Right forelimb (tissue), 1 donor: ENCODE measurements at regions not wholly inside any gene's neighbourhood (a gene's known extent, or its start where the extent isn't known, plus 50 kb on each side); places are given as distances from the start of the nearest gene placed in this dataset.

Experiments used
- DNase-seq: peaks from one replicate; pipeline ENCODE4 v3.0.0-alpha.2; 2018

DNA sequence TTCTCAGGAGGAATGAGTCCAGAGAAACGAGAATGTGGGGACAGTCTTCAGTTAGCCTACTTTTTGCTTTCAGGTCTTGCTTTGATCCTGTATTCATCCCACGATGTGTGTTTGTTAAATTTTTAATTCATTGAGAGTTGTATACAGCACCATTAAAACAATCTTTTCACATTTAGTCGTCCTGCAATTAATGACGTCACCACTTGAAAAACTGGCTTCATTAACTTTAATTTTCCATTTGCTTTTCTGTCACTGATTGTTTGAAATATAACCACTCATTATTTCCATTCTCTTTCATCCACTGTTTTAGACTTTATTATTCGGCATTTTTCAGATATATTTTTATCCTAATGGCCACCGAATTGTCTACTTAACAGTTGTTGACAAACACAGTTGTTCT lies 146.9 kb downstream of the TFEC start:
- DNase-seq: no peak

DNA sequence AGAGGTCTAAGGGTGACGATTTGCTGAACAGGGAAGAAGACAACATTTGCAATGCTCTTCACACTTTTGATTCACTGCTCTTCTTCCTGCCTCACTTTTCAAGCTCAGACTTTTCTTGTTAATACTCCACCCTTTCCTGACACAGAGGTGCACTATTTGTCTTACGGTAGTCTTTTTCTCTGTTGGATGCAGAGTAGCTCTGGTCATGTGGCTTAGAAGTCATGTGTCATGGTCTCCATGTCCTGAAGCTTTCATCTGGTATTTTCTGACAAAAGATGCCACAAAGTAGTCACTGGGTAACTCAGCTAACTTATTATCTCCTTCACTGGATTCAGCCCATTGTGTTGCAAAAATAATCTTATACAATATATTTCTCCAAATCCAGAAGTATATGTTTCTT lies 149.1 kb downstream of the TFEC start:
- DNase-seq: no peak

DNA sequence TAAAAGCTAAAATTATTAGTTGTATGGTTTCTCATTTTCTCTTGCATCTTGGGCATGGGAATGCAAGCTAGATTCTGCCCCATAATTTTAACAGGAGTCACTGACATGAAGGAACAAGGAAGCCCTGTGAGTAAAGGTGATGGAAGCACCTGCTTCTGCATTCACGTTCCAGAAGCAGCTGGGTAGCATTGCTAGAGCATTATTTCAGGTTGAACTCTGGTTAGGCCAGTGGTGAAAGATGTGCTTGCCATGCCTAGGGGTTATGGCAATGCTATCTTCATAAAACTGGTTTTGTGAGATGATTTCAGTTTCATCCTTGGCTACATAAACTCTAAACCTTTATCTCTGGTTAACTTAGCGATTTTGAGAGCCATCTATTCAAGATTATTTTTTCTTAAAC lies 151.4 kb downstream of the TFEC start:
- DNase-seq: no peak

DNA sequence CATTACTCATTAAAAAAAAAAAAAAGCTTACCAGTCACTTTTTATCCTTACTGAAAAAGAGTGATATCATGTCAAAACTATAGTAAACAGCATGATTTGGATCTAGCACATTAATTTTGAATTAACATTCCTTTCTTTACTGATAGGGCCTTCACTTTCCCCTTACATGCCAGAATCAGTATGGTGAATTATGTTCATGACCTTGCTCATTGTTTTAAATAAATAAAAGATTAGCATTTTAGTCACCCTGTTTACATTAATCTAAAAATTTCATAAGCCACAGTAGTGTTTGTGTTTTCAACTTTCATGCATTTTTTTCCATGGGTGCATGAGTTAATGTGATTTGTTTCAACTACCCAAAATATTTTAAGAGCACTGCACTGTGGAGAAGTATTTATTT lies 160.8 kb downstream of the TFEC start:
- no peak for DNase-seq

DNA sequence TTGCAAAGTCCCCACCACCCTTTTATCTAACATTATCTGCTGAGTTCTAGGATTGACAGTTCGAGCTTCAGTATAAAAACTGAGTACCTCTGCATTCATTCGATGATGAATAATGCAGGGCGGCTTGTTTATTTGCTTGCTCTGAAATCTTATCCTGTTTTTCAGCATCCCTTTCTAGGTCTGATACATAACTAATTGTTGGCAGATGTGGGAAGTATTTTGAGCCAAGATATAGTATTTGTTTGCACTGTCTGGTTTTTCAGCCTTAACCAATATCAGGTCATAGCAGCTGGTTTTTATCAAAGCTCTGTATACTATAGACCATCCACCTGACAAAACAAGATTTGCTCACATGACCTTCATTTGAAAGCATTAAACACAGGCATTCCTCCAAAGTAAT lies 161.4 kb downstream of the TFEC start:
- DNase-seq: no peak

DNA sequence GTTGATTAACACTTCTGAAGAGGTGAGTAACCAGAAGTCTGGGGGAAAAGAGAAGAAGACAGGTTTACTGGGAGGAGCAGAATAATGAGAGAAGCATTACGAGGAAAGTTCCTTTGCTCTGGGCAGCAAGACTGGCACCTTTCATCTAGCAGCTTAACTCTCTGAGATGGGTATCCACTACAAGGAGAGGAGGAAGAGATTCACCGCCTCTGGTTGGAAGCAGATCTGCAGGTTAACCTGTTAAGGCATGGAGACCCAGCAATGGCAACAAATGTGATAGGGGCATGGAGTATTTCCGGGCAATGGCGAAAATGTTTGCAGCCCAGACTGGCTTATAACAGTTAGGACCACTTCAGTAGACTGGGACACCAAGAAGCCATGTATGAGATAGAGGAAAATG lies 162.2 kb downstream of the TFEC start:
- DNase-seq: no peak

DNA sequence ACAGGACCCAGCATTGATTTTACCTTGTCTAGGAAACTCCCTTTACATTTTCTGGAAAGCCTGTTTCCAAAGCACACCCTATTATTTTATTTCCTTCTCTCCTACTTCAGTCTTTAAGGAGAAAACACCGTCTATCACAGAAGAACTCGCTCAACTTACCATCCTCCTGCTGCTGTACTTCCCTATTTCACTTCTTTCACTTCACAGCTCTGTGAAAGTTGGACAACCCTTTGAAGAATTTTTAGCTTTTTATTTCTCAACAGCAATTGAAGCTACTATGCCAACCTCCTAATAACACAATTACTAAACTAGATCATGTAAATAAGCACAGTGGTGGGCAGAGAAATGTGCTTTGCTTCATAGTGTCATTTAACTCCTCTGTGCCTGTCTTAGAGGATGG lies 166.5 kb downstream of the TFEC start:
- no peak for DNase-seq

DNA sequence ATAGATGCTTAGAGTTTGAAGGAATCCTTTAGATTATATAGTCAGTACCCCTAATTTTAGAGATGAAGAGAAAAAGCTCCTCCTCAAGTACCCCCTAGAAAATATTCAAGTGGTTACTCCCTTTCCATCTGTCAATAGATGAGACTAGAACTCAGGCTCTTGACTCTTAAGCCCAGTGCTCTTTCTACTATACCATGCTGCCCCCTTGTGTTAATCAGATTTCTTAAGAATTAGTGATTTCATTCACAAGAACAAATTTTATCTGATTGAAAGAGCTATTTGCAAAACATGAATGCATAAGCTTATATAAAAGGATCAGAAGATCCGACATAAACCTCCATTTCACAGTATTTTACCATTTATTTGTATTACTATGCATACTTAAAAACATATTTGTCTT lies 179.3 kb downstream of the TFEC start:
- DNase-seq: no peak

DNA sequence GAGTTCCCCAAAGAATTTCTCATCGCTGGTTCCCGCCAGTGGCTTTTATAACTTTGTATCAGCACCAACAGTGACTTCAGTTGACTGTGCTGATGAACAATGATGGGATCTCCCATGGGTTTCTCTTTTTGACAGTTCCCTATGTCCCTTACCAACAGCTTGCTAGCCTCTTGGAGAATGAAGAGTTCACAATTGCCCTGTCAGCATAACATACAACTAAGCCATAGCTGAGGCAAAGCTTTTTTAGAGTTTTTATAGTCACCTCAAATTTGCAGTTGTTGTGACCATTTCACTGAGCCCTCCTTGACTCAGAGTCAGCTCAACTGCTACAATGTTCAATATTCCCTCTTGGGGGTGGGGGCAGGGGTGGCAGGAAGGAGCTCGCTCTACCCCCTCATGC lies 179.8 kb downstream of the TFEC start:
- DNase-seq: no peak

DNA sequence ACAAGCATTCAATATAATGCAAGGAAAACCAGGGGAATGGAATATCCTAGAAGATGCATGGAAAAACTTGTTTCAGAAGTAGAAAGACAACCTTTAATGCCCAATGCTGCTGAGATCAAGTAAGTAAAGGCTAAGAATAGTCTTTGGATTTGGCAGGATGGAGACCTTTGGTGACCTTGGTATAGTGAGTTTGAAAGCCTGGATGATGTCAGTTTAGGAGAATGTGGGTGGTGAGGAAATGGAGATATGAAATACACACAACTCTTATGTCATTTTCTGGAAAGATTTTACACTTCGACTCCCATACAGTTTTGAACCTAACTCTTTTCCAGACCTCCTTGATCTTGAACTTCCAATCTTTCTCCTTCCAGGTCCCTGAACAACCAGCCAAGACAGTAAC lies 185.7 kb downstream of the TFEC start:
- DNase-seq: no peak

DNA sequence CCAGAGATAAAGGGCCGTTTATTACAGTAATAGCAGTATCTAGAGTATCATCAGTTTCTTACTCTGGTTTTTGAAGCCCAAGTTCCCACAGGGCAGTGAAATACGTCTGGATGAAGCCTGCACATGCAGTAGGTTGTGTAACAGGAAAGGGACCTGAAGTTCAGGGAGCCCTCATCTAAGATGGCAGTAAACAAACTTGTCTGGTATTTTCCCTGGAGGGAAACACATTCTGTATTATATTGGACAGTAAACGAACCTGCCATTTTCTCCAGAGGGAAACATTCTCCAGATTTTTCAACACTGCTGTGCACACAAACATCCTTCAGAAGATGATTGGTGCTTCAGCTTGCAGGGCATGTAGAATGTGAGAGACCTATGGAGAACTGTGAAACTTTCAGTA lies 189.9 kb downstream of the TFEC start:
- no peak for DNase-seq

DNA sequence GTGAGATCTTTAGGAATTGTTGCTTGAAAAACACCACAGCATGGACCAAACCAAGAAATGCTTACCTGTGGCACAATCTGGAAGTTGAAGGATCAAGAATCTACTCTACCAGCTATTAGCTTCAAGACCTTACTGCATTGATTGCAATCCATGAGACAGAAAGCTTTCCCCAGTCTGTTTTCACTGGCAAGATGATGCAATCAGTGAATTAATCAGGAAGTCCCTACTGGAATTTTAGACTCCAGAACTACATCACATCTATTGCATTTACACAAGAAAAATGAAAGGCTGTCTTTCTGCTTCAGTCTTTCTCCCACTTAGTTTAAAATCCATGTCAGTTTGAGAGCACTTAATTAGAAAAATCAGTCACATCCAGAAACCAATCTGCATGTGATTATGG lies 191.7 kb downstream of the TFEC start:
- no peak for DNase-seq

DNA sequence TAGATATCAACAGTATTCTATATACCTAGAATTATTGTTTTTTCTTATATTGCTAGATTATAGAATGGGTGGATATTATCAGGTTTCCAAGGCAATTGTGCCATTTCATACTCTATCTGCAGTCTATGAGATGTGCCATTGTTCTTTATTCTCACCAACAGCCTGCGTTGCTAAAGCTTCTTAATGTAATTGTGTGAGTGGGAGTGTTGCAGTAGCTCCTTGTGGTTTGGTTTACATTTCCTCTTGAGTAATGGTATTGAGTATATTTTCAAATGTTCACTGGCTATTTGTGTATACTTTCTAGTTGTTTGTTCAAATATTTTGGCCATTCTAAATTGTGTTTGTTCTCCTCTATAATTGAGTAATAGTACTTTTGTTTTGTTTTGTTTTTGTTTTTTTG lies 199.2 kb downstream of the TFEC start:
- no peak for DNase-seq

DNA sequence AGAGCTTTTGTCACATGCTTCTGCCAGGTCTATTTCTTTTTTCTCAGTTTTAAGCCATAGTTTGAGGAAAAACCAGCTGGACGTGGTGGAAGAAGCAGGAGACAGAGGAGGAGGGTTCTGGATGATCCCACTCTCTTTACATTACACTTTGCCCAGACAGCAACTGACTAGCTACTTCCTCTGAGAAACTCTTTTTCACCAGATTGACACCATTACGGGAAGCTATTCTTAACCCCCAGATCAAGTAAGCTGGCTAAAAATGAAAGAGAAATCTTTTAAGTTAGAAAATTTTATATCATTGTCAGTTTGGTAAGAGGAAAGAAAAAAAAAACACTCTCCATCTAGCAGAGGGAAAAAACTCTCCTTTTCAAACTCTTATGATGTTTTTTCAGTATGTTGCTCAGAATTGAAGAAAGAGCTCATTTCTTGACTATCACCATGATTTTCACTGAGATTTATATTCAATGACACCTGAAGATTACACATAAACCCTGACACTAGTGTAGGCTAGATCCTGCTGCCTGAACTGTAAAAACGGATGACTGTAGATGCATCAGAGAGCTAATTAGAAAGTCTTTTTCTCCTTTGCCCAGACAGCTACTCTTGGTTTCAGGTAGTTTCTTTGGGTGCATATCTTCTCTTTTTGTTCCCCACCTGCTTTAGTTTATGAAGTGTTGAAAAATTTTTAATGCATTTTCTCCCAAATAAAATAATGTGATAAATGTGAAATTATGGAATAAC lies 203.1 kb downstream of the TFEC start:
- DNase-seq: no peak

DNA sequence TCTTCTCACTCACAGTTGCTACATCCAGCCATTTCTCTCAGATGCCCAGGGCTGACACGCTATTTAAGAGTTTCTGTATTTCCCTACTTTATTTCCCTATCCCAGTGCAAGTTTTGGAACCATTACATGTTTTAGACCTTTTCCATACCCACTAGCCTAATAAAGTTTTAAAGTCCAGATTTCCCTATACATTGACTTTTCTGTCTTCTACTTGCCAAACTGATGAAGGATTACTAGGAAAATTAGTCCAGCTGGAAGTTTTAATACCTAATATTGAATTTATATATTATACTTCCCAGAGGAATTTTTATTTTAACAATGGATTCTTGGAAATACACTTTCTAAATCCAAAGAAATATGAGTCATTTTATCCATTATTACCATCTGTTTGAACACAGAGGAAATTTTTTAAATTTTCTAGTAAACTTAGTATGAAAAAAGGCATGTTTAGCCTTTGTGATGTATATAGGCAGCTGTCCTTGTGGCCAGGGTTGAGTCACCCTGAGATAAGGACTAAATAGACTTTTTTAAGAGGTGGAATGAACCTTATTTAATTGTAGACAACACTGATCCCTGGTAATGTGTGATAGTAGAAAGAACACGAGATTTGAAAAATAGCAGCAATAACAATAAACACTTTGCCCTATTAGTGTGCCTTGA lies 205.0 kb downstream of the TFEC start:
- no peak for DNase-seq

DNA sequence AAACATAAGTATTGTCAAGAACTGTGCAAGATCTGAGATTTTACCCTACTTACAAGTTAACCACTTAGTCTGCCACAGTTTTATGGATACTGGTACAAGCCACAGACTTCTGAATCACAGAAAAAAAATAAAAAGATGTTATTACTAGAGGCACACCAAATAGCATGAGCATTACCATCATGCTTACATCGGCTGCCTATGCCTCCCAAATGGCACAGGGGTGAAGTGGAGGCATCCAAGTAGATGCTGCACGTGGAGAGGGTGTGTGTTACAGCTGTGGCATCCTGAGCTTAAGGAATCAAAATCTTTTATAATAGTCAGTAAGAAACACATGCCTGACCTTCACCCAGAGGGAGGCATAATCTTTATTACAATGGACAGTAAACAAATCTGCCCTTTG lies 207.8 kb downstream of the TFEC start:
- DNase-seq: no peak

DNA sequence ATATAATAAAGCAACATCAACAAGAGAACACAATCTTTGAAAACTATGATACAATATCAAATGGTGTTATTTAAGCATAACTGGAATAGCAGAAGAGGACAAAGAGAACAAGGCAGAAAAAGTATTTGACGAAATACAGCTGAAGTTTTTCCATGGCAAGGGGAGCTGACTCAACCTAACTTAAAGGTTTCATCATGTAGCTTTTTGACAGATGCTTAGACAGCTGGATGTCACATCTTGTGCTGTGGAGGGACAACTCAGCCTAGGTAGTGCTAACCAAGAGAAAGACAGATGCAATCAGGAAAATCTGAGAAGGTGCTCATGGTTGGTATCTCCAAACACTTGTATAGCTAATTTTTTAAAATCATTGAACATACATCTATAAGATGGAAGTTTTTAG lies 208.2 kb downstream of the TFEC start:
- DNase-seq: no peak

DNA sequence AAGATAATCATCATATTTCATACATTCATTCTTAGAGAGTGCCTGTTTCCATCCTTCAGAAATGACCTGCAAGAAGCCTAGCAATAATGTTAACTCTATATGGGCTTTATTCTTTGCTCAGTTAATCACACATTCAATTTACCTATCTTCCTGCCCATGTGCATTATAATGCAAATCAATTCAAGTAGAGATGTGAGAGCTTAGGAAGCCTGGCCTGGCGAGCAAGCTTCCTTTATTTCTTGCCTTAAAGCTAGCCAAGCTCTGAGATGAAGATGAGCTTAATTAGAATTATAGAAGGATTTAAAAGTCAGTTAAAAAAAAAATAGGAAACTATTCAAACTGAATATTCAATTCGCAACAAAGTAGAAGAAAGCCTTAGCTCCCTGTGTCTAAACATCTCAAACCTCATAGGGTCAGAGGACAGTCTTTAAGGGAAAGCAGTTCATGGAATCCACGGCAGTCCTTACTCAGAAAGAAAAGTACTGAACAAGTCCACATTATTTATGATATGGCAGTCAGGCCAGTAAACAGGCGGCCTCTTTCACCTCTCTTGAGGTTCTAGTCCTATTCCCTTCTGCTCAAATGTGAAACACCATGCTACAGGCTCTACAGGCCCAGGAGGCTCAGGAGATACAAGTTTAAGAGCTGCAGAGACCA lies 214.1 kb downstream of the TFEC start:
- DNase-seq: no peak

DNA sequence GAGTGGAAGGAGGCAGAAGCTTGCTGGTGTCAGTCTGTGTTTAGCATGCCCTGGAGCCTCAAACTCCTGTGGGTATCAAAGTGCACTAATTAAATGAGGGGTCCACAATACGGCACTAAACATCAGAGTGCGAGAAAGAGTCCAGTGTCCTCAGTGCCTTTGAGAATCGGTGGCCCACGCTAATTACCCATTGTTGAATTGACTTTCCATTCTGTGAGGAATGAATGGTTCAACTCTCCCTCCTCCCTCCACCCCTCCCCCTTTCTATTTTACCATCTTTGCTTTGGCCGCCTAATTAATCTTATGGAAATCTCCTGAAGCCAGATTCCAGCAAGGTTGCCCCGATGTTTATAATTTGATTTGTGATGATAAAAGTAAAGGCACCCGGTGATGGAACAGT lies 217.8 kb downstream of the TFEC start:
- DNase-seq: no peak

DNA sequence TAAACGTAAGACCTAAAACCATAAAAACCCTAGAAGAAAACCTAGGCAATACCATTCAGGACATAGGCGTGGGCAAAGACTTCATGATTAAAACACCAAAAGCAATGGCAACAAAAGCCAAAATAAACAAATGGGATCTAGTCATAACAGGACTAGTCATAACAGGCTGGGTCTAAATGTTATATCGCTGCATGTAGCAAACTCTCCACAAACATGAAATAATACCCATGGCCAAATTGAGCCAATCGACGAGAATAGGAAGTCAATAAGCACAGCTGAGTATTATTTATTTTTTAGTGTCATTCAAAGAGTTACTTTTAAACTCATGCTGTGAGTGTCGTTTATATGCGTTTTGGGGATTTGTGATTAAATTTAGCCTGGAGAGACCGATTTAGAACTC lies 225.1 kb downstream of the TFEC start:
- no peak for DNase-seq

DNA sequence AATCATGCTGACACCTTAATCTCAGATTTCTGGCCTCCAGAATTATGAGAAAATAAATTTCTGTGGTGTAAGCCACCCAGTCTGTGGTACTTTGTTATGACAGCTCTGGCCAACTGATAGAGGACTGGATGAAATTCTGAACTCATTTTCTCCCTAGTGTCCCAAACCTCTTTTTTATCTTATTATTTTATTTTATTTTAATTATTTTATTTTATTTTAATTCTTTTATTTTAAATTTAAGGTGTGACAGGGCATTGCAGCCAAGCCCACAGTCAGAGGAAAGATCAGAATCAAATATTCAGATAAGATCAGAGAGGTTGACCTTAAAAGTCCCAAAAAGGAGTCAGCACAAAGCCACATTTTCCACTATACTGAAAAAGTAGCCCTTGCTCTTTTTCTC lies 228.1 kb downstream of the TFEC start:
- no peak for DNase-seq

DNA sequence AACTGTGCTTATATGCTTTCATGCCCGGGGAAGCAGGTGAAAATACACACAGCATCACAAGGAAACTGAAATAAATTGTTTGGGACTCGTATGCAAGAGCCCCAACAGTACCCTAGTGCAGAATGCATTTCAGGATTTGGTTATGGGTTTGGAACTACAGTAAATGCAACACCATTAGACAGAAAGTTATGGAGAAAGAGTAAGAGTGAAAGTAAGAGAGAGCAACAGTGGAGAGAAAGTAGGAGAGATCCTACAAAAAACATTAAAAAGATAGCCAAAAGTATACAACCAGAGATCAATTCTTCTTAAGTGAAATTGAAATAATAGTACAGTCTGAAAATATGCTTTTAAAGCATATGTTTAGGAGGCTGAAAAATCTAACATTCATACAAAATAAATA lies 231.1 kb downstream of the TFEC start:
- DNase-seq: no peak

DNA sequence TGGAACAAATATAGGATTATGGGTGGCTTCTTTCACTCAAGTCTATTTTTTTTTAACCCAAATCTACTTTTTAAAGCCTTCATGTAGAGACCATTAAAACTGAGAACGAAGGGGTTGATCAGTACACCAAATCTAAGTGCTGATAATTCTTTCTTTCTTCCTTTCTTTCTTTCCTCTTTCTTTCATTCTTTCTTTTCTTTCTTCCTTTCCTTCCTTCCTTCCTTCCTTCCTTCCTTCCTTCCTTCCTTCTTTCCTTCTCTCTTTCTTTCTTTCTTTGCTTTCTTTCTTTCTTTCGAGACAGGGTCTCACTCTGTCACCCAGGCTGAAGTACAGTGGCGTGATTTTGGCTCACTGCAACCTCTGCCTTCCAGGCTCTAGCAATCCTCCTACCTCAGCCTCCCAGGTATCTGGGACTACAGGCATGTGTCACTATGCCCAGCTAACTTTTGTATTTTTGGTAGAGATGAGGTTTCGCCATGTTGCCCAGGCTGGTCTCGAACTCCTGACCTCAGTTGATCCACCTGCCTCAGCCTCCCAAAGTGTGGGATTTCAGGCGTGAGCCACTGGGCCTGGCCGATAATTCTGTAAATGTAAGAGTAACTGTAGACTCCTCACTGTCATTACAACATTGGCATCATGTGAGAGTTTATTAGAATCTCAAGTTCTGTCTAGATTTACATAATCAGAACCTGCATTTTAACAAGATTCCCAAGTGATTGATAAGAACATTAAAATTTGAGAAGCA lies 236.4 kb downstream of the TFEC start:
- DNase-seq: no peak

DNA sequence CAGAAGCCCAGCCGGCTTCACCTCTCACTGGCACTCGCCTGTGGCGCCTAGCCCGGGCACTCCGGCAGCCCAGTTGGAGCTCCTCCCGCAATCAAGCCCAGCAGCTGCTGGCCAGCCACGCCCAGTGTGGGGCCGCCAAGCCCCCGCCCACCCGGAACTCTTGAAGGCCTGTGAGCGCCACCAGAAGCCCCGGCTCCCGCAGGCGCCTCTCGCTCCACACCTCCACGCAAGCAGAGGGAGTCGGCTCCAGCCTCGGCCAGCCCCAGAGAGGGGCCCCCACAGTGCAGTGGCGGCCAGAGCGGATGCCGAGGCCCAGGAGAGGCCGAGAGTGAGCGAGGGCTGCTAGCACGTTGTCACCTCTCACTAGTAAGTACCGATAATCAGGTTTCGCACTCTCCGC lies 240.7 kb downstream of the TFEC start:
- DNase-seq: no peak
